ENCODE measurements at regions not wholly inside any gene's neighbourhood (a gene's known extent, or its start where the extent isn't known, plus 50 kb on each side); places are given as distances from the start of the nearest gene placed in this dataset.

DNA sequence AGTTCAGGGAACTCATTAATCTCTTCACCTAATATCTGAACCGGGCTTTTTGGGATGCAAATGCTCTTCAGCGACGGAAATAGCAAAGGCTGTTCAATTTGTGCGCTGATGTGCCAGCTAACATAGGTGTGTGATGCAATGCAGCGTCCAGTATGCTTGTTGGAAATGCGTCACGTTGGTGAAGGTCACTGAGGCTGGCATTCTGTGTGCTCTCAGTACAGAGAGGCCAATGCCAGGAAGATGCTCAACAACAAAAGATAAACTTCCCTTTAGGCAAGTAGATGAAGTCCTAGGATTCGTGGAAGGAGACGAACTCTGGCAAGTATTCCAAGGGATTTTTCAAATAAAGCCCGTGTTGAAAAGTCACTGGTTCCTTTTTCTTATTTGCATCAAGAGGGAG is 649.5 kb upstream of the MKI67 start:
- intact Hi-C loops (cut with DNase I), result no loop called here

DNA sequence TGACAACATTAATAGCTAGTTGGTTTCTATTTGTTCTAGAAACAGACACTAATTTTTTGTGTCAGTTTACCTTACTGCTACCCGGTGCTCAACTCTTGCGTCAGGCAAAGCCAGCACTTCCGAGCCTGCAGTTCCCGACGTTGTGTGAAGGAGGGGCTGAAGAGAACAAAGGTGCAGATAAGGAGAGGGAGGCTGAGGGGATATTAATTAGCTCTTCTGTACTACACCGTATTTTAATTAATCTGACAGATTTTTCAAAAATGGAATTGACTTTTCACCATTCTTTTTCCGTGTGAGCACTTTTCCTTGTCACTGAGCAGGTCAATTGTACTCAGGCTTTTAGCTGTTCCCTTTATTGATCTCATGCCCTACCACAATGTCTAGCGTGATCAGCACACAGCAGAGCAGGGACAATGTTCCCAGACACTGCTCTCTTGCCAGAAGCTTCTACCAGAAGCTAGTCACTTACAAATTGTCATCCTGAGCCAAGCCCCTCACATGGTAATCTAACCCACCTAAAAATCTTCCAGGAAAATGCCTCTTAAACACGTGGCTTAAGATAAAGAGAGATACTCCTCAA is 650.5 kb upstream of the MKI67 start:
- no peak for DNase-seq (ENCODE audit: low spot score)
- intact Hi-C loops (cut with DNase I), result no loop called here

More for the DNA sequence above, 649.5 kb upstream of the MKI67 start:
- DNase-seq (ENCODE audit: low spot score), result no peak

DNA sequence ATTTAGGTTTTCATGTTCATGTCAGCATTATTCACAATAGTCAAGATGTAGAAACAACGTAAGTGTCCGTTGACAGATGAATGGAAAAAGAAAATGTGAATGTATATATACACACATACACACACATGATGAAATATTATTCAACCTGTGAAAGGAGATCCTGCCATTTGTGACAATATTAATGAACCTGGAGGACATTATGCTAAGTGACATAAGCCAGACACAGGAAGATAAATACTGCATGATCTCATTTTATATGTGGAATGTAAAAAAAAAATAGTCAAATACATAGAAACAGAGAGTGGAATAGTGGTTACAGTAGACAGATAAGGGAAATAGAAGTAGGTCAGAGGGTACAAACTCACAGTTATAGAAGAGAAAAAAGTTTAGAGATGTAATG is 651.1 kb upstream of the MKI67 start:
- intact Hi-C loops (cut with DNase I), result no loop called here
- DNase-seq (ENCODE audit: low spot score), result no peak

DNA sequence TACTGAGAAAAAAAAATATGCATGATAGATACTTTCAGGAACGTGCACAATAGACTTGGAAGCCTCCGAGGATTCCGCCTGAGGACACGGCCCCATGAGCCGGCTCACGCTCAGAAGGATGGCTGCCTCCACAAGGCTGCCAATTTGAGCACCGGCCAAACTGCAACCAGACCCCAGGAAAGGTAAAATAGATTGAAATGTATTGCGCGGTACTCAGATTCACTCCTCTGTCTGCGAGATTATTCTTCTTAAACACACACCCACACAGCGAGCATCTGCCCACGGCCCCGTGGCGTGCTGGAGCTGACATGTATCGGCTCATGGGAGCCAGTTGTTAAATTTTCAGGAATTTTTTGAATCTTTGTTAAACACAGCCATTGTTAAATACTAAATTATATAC is 653.2 kb upstream of the MKI67 start:
- intact Hi-C loops (cut with DNase I), result no loop called here
- no peak for DNase-seq (ENCODE audit: low spot score)

DNA sequence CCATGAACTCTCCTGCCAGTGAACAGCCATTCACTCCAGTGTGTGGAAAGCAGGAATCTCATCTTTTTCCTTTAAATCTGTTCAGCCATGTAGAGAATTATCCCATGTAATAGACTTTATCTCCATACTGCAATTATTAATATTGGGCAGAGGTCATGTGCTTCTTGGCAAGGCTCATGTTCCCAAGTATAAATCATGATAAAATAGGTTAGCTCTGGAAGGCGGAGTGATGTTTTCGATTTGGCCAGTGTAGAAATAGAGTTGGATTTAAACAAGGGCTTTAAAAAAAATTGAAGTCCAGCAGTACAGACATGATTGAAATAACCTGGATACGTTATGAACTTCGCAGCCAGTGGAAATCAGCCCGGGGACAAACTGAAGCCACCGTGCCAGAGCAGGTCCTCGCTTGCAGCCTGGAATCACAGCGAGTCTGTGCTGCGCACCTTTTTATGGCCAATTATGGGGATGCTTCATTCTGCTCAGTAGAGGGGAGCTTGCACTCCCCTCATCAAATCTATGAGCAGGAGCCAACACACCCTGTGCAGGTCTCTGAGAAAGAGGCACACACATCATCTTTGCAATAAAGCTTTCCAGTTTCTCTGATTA is 654.0 kb upstream of the MKI67 start:
- DNase-seq (ENCODE audit: low spot score), result no peak
- intact Hi-C loops (cut with DNase I), result no loop called here

DNA sequence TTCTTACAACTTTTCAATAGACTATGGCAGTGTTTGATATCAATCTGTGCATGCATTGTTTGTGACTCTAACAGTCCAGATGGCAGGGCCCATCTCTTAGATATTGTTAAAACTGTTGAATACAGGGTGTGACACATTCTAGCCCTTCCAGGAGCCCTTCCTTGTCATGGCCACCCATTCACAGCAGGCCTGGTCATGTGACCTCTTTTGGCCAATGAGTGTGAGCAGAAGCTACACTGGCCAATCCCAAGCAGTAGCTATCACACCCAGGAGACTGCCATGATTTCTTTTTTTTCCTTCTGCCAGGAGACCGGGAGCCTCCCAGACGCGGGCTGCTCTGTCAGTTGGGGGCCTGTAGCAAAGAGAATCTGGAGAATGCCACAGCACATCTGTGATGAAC is 655.4 kb upstream of the MKI67 start:
- intact Hi-C loops (cut with DNase I), result no loop called here
- DNase-seq (ENCODE audit: low spot score), result no peak

DNA sequence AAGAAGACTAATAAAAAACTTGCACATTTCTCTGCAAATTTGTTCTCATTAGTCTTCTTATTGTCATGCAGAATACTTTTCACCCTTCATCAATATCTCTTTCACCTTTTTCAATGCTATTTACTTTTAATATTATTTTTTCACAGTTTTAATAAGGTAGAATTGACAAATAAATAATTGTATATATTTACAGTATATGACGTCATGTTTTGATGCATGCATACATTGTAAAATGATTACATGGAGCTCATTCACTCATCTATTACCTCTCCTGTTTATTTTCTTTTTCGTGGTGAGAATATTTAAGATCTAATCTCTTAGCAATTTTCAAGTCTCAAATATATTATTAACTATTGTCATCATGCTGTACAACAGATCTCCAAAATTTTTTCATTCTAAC is 658.2 kb upstream of the MKI67 start:
- no peak for DNase-seq (ENCODE audit: low spot score)
- intact Hi-C loops (cut with DNase I), result no loop called here

DNA sequence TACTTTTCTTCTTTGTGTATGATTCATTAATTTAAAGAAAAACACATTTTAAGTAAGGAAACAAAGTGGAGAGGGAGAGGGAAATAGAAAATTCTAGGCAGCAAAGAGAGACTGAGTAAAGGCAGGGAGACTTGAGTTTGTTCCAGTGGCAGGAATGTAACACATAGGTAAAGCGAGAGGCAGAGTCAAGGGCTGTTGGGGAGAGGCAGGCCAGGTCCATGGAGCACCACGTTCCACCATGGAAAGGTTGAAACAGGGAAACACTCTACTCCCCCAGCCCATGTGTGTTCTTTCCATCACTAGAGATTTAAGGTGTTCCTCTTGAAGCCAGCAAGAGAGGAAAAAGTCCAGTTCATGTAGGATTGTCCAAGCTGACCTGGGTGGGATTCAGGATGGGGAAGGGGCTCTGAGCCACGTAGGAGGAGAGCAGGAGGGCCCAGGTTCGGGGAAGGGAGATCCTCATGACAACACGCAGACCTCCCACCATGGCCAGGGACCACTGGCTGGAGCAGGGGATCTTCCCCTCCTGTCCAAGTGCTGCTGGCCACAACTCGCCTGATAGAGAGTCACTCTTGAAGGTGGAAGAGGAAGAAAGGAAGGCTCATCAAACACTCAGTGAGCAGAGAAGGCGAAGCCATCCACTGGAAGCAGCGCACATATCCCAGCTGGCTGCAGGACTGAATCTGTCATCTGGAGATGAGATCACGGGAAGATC is 666.4 kb upstream of the MKI67 start:
- DNase-seq (ENCODE audit: low spot score), result no peak
- intact Hi-C loops (cut with DNase I), result no loop called here

DNA sequence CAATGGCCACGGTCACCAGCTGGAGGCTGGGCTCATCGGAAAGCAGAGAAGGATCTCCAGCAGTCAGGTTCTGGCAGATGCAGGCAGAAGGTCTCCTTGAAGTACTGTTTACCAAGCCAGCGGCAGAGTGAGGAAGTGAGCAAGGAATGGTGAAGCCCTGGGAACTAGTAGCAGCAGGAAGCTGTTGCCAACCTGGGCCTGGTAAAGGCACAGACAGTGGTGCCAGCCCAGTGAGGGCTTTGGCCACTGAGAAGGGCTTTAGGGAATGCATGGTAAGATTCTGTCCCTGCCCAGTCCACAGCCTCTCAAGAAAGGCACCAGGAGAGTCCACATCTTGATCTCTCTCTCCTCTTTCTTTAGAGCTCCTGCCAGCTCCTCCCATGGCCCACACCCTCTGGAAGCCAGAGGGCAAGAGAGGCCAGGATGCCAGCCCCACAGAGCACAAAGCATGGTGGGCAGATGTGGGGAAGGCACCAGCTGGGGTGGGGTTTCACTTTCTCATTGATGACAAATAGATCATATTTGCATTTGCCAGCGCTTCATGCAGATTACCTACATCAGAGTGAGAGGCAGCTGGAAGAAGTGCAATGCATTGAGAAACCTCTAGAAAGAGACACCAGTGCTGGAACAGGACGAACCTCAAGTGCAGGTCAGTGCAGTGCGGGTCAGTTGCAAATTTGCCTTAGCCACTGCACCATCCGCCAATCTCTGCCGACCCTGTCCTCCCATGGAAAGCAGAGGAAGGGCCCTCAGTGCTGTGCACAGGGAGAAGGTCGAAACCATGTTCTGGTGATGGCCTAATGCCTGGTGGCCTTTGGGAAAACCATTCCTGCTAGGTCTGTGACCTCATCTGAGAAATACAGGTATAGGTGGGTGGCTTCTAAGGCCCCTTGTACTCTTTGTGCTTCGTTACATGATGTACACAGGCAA is 667.8 kb upstream of the MKI67 start:
- no peak for DNase-seq (ENCODE audit: low spot score)
- intact Hi-C loops (cut with DNase I), result no loop called here

DNA sequence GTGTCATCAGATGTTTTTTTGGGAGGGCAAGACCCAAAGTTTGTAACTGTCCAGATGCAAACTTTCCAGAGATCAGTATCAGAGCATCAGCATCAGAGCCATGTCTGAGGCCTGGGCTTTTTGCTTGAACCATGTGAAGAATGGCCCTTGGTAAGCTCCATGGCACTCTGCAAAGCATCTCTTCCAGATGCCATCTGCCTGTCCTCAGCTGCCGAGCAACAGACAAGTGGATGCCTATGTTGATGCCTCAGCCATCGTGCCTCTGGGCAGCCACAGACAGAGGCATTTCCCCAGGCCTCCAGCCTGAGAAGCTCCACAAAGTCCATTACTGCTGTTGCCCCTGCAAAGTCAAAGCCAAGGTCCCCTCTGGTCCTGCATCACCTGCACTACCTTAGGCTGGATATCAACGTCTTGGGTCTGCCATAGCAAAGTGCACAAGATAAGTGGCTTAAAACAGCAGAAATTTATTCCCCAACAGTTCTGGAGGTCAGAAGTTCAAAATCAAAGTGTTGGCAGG is 670.2 kb upstream of the MKI67 start:
- intact Hi-C loops (cut with DNase I), result no loop called here

DNA sequence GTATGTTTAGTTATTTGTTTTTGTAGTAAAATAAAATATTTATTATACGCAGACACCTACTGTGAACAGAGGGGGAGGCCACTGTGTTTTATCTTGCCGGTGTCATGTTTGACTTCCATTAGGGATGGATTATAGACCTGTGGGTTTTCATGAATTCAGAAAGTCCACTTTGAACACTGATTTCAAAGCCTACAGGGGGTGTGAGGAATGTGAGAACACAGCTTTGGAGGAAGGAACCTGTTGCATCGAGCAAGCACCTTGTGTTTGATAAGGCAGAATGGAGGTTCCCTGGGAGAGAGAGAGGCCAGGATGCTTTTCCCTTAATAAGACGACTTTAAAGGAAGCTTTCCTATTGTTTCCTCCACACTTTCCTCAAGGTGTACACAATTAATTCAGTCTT is 665.0 kb upstream of the MGMT start:
- no peak for DNase-seq (ENCODE audit: low spot score)
- intact Hi-C loops (cut with DNase I), result no loop called here

More for the DNA sequence above, 670.2 kb upstream of the MKI67 start:
- DNase-seq (ENCODE audit: low spot score), result no peak

DNA sequence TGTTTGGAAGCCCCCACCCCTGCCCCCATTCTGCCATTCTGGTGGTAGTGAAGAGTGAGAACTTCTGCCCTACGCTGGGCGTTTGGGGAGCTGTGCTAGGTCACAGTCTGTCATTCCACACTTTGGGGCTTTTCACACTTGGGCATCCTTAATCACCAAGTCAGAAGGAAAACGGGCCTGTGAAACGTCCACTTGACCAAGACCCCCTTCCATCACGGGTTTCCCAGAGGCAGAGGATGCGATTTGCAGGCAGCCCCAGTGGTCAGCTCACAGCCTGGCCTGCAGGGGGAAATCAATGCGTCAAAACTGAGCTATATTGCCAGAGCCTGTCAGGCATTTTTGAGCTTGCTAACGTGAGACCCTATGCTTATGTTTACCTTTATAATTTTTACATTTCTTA is 663.3 kb upstream of the MGMT start:
- intact Hi-C loops (cut with DNase I), result no loop called here
- no peak for DNase-seq (ENCODE audit: low spot score)

DNA sequence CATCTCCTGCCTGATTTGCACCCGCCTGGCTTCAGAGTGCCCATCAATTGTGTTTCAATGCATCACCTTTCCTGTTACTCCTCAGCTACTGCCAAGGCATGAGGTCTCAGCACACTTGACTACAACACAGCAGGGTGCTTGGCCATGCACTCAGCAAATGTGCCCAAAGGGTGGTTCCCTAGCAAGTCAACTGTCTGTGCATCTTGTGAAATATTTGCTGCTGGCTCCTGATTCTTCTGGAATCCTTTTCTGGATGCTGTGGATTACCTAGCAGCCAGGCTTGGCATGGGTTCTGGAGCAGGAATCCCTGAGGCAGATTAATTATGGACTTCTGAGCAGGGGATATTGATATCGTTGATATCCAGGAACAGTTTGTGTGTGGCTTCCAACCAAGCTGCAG is 662.6 kb upstream of the MGMT start:
- DNase-seq (ENCODE audit: low spot score), result no peak
- intact Hi-C loops (cut with DNase I), result no loop called here

DNA sequence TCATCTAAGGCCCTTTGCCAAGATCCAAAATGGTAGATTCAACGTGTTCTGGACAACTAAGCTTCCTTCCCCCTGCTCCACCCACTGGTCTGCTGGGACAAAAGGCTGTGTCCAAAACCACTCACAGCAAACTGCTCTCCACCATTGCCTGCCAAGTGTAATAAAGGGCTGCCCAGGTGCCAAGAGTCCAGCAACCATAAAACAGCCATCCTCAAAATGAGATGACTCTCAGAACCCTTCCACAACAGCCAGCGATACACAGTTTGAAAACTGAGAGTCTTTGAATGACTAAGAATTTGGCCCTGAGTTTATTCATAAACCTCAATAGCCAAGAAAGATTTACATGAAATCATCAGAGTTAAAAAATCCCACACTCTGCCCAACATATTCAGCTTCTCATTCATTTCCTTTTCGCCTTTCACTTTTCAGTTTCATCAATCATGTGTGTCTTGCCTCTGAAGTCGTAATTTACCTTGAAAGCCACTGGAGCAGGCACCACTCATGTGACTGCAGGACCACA is 658.1 kb upstream of the MGMT start:
- DNase-seq (ENCODE audit: low spot score), result no peak

DNA sequence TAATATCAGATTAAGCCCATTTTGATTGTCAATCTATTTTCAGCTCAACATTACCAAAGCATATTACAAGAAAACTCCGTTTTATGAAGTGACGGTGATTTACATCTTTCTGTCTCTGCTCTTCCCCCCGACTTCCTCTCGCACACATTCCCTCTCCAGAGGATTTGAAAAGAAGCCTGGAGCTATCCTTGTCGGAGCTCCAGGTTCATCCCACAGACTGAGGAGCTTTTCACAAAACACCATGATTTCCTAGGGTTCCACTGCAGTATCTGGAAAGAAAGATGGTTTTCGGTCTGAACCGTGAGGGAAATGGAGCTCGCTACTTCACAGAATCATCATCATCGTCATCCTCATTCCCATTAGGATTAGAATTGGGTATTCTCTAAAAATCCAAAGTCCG is 655.5 kb upstream of the MGMT start:
- intact Hi-C loops (cut with DNase I), result no loop called here

More for the DNA sequence above, 658.1 kb upstream of the MGMT start:
- intact Hi-C loops (cut with DNase I), result no loop called here

DNA sequence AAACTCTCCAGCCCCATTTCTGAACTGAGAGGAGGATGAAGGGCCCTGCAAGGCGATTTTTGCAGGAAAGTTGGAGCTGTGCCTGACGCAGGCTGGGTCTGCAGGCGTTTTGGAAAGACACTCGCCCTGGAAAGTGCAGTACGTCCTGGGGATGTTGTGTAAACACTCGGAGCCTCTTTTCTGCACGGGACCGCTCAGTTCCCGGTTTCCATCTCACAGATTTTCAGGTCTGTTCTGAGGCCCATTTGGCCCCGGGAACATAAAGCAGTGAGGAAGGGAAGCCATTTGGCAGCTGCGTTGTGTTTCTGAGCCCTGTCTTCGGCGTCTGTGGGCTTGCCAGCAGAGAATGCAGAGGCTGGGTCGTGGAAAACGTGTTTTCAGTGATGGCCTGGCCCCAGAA is 655.0 kb upstream of the MGMT start:
- DNase-seq (ENCODE audit: low spot score), result no peak
- intact Hi-C loops (cut with DNase I), result no loop called here

More for the DNA sequence above, 655.5 kb upstream of the MGMT start:
- DNase-seq (ENCODE audit: low spot score), result no peak

DNA sequence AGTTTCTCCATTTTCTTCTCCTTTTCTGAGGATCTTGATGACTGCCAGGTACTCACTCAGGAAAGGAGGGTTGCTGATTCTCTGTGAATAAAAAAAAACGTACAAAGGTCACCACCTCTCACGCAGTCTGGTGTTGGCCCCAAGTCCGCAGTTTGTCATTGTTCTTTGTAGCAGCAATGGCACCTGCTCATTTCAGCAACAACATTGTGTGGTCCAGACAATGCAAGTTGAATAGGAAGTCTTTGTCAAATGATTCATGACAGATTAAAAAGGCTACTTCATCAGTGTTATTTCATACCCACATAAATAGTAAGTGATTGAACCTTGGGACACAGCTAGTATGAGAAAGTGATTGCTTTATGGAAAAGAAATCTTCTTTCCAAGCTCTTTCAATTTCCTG is 653.5 kb upstream of the MGMT start:
- intact Hi-C loops (cut with DNase I), result no loop called here
- DNase-seq (ENCODE audit: low spot score), result no peak

DNA sequence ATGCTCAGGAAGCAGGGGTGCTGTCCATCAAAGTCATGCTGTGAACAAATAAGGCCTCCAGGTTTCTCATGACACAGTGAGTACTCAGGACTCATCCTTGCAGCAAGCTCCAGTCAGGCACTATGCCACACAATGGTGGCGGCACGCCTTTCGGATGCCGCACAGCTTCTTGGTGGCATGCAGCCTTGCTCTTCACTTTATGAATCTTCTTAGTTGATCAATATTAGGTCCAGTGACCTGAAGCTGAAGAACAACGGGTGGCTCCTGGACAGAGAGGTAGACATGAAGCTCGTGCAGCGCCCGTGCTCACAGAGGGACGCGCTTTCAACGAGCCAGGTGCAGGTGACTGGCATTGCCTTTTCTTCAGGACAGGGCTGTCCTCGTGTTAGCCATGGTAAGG is 653.0 kb upstream of the MGMT start:
- intact Hi-C loops (cut with DNase I), result no loop called here
- DNase-seq (ENCODE audit: low spot score), result no peak

DNA sequence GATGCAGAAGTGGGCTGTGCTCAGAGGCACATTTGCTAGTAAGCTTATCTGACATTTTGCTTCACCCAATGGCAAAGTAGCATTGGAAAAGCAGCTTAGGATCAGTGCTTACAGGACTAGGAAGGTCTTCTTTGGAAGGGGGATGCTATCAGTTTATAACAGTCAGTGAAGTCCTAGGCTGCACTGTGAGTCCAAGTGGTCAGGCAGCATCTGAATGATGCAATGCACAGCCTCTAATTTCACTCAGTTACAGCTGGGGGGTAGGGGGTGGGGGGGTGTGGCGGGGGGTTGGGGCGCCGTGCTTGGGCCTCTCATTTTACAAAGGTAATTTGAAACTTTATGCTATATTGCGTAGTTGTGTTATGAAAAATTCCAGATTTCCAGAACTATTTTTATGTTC is 652.3 kb upstream of the MGMT start:
- intact Hi-C loops (cut with DNase I), result no loop called here
- no peak for DNase-seq (ENCODE audit: low spot score)

DNA sequence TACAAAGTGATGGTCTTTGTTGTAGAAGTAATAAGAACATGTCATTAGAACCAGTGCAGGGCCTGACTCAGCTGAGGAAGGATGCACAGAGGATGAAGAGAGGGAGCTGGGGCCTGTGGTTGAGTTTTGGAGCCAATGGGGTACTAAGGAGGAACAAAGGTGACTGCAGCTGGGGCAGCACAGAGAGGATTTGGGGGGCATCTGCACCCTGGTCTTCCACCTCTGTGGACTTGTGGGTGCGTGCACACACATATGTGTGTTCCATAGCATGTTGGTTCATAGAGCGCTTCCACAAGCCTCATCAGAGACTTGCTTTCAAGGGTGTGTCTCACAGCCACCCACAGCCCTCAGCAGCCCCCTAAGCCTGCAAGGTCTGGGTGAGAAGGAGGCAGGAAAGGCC is 650.3 kb upstream of the MGMT start:
- DNase-seq (ENCODE audit: low spot score), result no peak
- intact Hi-C loops (cut with DNase I), result no loop called here

All from cardiac septum (tissue), 1 donor.